ENCODE measurements at regions not wholly inside any gene's neighbourhood (a gene's known extent, or its start where the extent isn't known, plus 50 kb on each side); places are given as distances from the start of the nearest gene placed in this dataset.

DNA sequence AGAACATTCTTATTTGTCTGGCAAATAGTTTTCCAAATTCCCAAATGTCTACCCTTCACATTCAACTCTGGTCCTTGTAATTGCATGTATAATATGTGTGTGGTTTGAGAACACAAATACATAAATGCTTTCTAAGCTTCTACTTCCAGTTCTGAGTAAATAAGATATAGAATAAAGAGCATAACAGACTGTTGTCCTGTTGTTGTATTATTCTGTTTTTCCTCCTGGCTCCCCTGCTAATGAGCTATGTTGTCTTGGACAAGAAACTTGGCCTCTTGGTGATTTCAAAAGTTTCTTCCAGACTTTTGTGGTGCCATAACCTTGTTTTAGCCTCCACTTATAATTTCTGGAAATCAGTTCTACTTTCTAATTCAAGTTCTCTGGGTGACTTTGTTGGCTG lies 75.3 kb upstream of the USP38 start:
- no peak for DNase-seq (ENCODE audit: low spot score, unreplicated experiment)
- no peaks in the 10 kb centered on the region for H3K27me3 Mint-ChIP-seq
- no peaks in the 10 kb centered on the region for H3K4me1 Mint-ChIP-seq (ENCODE audit: low read depth)
- TF ChIP-seq, protein P1, sequence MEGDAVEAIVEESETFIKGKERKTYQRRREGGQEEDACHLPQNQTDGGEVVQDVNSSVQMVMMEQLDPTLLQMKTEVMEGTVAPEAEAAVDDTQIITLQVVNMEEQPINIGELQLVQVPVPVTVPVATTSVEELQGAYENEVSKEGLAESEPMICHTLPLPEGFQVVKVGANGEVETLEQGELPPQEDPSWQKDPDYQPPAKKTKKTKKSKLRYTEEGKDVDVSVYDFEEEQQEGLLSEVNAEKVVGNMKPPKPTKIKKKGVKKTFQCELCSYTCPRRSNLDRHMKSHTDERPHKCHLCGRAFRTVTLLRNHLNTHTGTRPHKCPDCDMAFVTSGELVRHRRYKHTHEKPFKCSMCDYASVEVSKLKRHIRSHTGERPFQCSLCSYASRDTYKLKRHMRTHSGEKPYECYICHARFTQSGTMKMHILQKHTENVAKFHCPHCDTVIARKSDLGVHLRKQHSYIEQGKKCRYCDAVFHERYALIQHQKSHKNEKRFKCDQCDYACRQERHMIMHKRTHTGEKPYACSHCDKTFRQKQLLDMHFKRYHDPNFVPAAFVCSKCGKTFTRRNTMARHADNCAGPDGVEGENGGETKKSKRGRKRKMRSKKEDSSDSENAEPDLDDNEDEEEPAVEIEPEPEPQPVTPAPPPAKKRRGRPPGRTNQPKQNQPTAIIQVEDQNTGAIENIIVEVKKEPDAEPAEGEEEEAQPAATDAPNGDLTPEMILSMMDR (IDR thresholded peaks at IDR 0.05; ENCODE audit: unreplicated experiment): no peak
- no peak overlapping the region for H3K27ac Mint-ChIP-seq
- no peaks in the 10 kb centered on the region for H3K9me3 Mint-ChIP-seq (ENCODE audit: low read depth)
- no peaks in the 10 kb centered on the region for H3K36me3 Mint-ChIP-seq (ENCODE audit: insufficient read depth)
- H3K4me3 Mint-ChIP-seq (ENCODE audit: low read depth): no peak overlapping the region

DNA sequence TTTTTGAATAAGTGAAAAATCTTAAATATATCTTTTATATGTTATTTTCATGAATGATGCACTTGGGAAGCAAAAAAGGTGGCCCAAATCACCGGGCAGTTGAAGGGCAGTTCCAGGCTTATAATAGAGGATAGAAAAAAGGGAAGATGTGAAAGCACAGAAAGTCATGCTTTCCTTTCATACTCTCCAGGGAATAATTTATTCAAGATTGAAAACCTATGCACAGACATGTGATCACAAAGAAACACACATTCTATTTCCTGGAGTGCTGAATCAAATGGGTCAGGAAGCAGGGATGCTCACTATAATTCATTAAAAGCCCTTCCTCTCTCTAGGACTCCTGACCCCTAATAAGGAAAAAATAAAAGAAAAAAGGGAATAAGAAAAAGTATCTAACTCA lies 66.1 kb upstream of the USP38 start:
- Mint-ChIP-seq H3K4me1 (ENCODE audit: low read depth) (no peaks in the 10 kb centered on the region), H3K4me3 (ENCODE audit: low read depth) (no peak overlapping the region), H3K36me3 (ENCODE audit: insufficient read depth) (no peaks in the 10 kb centered on the region), H3K9me3 (ENCODE audit: low read depth) (no peaks in the 10 kb centered on the region), H3K27ac (no peak overlapping the region), H3K27me3 (no peaks in the 10 kb centered on the region)
- DNase-seq (ENCODE audit: low spot score, unreplicated experiment): no peak
- TF ChIP-seq, protein P1 (IDR thresholded peaks at IDR 0.05; ENCODE audit: unreplicated experiment): no peak

DNA sequence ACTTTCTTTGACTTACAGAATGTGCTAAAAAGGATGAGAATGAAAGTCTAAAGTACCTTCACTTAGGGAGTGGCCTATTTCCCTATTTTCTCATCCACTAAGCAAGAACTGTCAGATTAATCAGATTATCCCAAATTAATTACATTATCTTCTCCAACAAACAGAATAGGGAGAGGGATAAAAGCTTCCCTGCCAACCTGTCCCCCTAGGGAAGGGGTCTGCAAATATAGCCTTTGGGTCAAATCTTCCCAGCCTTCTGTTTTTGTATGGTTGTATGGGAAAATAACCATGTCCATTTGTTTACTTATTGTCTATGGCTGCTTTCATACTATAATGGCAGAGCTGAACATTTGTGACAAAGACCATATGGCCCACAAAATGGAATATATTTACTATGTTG lies 57.1 kb upstream of the USP38 start:
- no peak for DNase-seq (ENCODE audit: low spot score, unreplicated experiment)
- no peaks in the 10 kb centered on the region for H3K36me3 Mint-ChIP-seq (ENCODE audit: insufficient read depth)
- TF ChIP-seq, protein P1 (IDR thresholded peaks at IDR 0.05; ENCODE audit: unreplicated experiment): no peak
- H3K9me3 Mint-ChIP-seq (ENCODE audit: low read depth): peaks cover 4% of the 10 kb centered on the region
- H3K27me3 Mint-ChIP-seq: no peaks in the 10 kb centered on the region
- no peak overlapping the region for H3K27ac Mint-ChIP-seq
- no peaks in the 10 kb centered on the region for H3K4me1 Mint-ChIP-seq (ENCODE audit: low read depth)
- H3K4me3 Mint-ChIP-seq (ENCODE audit: low read depth): no peak overlapping the region

DNA sequence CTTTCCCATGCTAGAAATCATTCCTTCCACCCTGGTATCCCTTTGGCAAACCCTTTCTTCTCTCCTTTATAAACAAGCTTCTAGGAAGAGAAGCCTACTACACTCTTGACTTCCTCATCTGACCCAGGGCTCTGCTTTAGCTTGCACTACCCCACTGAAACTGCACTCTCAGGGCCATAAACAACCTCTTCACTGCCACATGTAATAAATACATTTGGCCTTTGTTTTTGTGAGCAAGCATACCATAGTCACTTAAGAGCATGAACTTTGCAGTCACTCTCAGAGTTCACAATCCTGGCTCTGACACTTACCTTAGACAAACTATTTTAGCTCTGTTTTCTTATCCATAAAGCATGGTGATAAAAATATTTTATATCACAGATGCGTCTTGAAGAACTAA lies 50.7 kb upstream of the USP38 start:
- DNase-seq (ENCODE audit: low spot score, unreplicated experiment): no peak
- TF ChIP-seq, protein P1 (IDR thresholded peaks at IDR 0.05; ENCODE audit: unreplicated experiment): no peak
- Mint-ChIP-seq H3K27me3 (no peaks in the 10 kb centered on the region), H3K4me3 (ENCODE audit: low read depth) (no peak overlapping the region), H3K36me3 (ENCODE audit: insufficient read depth) (no peaks in the 10 kb centered on the region), H3K9me3 (ENCODE audit: low read depth) (no peaks in the 10 kb centered on the region), H3K27ac (no peak overlapping the region), H3K4me1 (ENCODE audit: low read depth) (no peaks in the 10 kb centered on the region)
